ENCODE measurements at regions not wholly inside any gene's neighbourhood (a gene's known extent, or its start where the extent isn't known, plus 50 kb on each side); places are given as distances from the start of the nearest gene placed in this dataset.

- DNase-seq: no peak
These were observed 511.7 kb downstream of the USP25 start for GRCh38 chr21:16241479-16241963.

- DNase-seq: no peak
These were observed 513.6 kb downstream of the USP25 start for GRCh38 chr21:16243396-16243795.

- DNase-seq: no peak
These were observed 518.9 kb downstream of the USP25 start for GRCh38 chr21:16248705-16249104.

- DNase-seq: no peak
These were observed 520.5 kb downstream of the USP25 start for GRCh38 chr21:16250273-16250672.

- DNase-seq: no peak
These were observed 529.2 kb downstream of the USP25 start for GRCh38 chr21:16258844-16259611.

GRCh38 chr21:16262091-16262490 lies 532.3 kb downstream of the USP25 start:
- DNase-seq: no peak

GRCh38 chr21:16264319-16264718 lies 534.5 kb downstream of the USP25 start:
- no peak for DNase-seq

GRCh38 chr21:16269476-16269875 lies 539.7 kb downstream of the USP25 start:
- no peak for DNase-seq

- DNase-seq: no peak
These were observed 550.2 kb downstream of the USP25 start for GRCh38 chr21:16279731-16280581.

GRCh38 chr21:16280686-16281091 lies 550.9 kb downstream of the USP25 start:
- DNase-seq: no peak

- DNase-seq: no peak
These were observed 553.7 kb downstream of the USP25 start for GRCh38 chr21:16283516-16283915.

- DNase-seq: no peak
These were observed 555.9 kb downstream of the USP25 start for GRCh38 chr21:16285605-16286126.

- no peak for DNase-seq
These were observed 557.3 kb downstream of the USP25 start for GRCh38 chr21:16287046-16287445.

- no peak for DNase-seq
These were observed 561.5 kb downstream of the USP25 start for GRCh38 chr21:16291296-16291695.

- no peak for DNase-seq
These were observed 564.3 kb downstream of the USP25 start for GRCh38 chr21:16294128-16294527.

GRCh38 chr21:16302851-16303282 lies 573.1 kb downstream of the USP25 start:
- no peak for DNase-seq

- DNase-seq: no peak
These were observed 574.7 kb downstream of the USP25 start for GRCh38 chr21:16304174-16305095.

- DNase-seq: no peak
These were observed 575.9 kb downstream of the USP25 start for GRCh38 chr21:16305686-16306085.

GRCh38 chr21:16307256-16307655 lies 577.5 kb downstream of the USP25 start:
- no peak for DNase-seq

GRCh38 chr21:16308269-16308668 lies 578.5 kb downstream of the USP25 start:
- DNase-seq: no peak

GRCh38 chr21:16309250-16309971 lies 579.6 kb downstream of the USP25 start:
- no peak for DNase-seq

- DNase-seq: no peak
These were observed 580.4 kb downstream of the USP25 start for GRCh38 chr21:16310176-16310575.

Data from CD4-positive, alpha-beta T cell treated with Interleukin-1 beta for 1 hour (primary cell).